ENCODE measurements at regions not wholly inside any gene's neighbourhood (a gene's known extent, or its start where the extent isn't known, plus 50 kb on each side); places are given as distances from the start of the nearest gene placed in this dataset.

- Histone ChIP-seq H3K9me3 (ENCODE audit: control insufficient read depth in 2 of 3, insufficient read depth in 1 of 3, low read length in 3 of 3) (no peaks in the 10 kb centered on the region), H3K9ac (ENCODE audit: low read length in 3 of 3) (no peak overlapping the region), H3K27me3 (ENCODE audit: control insufficient read depth, insufficient read depth, low read length) (no peaks in the 10 kb centered on the region), H3K4me3 (ENCODE audit: low read length in 3 of 3) (no peak overlapping the region), H3K4me1 (ENCODE audit: control insufficient read depth in 2 of 3, insufficient read depth in 2 of 3, low read depth in 1 of 3, low read length in 3 of 3) (peaks cover 0 to 3% (median 0%) of the 10 kb centered on the region in 3 donors), H3K27ac (ENCODE audit: low read depth in 2 of 2, low read length in 2 of 2) (no peak overlapping the region), H3K36me3 (ENCODE audit: control insufficient read depth in 2 of 3, insufficient read depth in 3 of 3, low read length in 3 of 3) (no peaks in the 10 kb centered on the region)
- no peak for FAIRE-seq
- TF ChIP-seq CTCF (IDR thresholded peaks at IDR 0.05; ENCODE audit: borderline replicate concordance, extremely low read depth, insufficient read depth): no peak
- intact Hi-C loops (cut with DNase I): no loop called here
- no peak for DNase-seq
Observed at GRCh38 chr12:68559246-68559645, 51.5 kb upstream of the RAP1B start.

DNA sequence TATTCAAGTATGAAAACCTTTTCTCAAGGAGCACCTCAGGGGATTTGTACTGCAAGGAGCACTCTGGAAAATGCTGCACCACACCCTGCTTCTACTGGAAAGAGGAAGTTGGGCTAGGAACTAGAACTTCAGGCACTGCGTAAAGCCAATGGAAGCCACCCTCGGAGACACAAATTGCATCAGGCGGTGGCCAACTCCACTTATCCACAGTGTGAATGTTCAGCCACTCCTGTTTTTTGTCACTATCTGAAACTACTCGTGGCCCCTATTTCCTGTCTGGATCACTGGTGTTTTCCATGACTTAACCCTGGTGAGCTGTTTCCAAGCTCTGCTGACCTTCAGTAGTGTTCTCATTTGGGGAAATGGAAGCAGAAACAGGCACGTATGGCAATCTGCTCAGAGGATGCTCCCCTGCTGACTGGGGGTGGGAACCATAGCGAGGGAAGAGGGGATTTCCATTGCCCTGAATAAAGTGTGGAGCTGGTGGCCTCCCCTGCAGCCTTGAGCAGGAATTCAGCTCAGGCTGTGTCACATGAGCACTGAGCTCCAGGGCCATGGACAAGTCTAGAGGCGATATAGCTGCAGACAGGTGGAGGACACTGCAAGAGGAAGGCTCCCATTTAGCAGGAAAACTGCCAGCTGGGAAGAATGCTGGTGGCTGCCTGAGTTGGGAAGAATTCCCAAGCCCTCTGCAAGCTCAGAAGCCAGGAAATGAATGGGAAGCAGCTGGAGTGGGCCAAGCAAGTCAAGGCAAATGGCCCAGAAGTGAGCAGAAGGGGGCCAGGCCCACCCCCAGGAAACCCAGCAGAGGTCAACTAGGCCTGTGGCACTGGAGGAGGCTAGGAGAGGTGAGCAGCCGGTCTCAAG, 50.5 kb upstream of the RAP1B start:
- DNase-seq: peak in 1 of 5 donors; percentile 31

GRCh38 chr12:68560851-68561422, 49.8 kb upstream of the RAP1B start:
- Histone ChIP-seq H3K9me3 (ENCODE audit: control insufficient read depth in 2 of 3, insufficient read depth in 1 of 3, low read length in 3 of 3) (no peaks in the 10 kb centered on the region), H3K9ac (ENCODE audit: low read length in 3 of 3) (no peak overlapping the region), H3K36me3 (ENCODE audit: control insufficient read depth in 2 of 3, insufficient read depth in 3 of 3, low read length in 3 of 3) (no peaks in the 10 kb centered on the region), H3K27ac (ENCODE audit: low read depth in 2 of 2, low read length in 2 of 2) (no peak overlapping the region), H3K4me1 (ENCODE audit: control insufficient read depth in 2 of 3, insufficient read depth in 2 of 3, low read depth in 1 of 3, low read length in 3 of 3) (peaks cover 0 to 3% (median 0%) of the 10 kb centered on the region in 3 donors), H3K4me3 (ENCODE audit: low read length in 3 of 3) (no peak overlapping the region), H3K27me3 (ENCODE audit: control insufficient read depth, insufficient read depth, low read length) (no peaks in the 10 kb centered on the region)
- FAIRE-seq: no peak
- no peak for DNase-seq
- no peak for TF ChIP-seq CTCF (IDR thresholded peaks at IDR 0.05; ENCODE audit: borderline replicate concordance, extremely low read depth, insufficient read depth)
- intact Hi-C loops (cut with DNase I): no loop called here

More for the DNA sequence above, 50.5 kb upstream of the RAP1B start:
- Histone ChIP-seq H3K27me3 (ENCODE audit: control insufficient read depth, insufficient read depth, low read length) (no peaks in the 10 kb centered on the region), H3K4me3 (ENCODE audit: low read length in 3 of 3) (no peak overlapping the region), H3K9ac (ENCODE audit: low read length in 3 of 3) (no peak overlapping the region), H3K9me3 (ENCODE audit: control insufficient read depth in 2 of 3, insufficient read depth in 1 of 3, low read length in 3 of 3) (no peaks in the 10 kb centered on the region), H3K36me3 (ENCODE audit: control insufficient read depth in 2 of 3, insufficient read depth in 3 of 3, low read length in 3 of 3) (no peaks in the 10 kb centered on the region), H3K4me1 (ENCODE audit: control insufficient read depth in 2 of 3, insufficient read depth in 2 of 3, low read depth in 1 of 3, low read length in 3 of 3) (peaks cover 0 to 3% (median 0%) of the 10 kb centered on the region in 3 donors), H3K27ac (ENCODE audit: low read depth in 2 of 2, low read length in 2 of 2) (no peak overlapping the region)
- TF ChIP-seq CTCF (IDR thresholded peaks at IDR 0.05; ENCODE audit: borderline replicate concordance, extremely low read depth, insufficient read depth): no peak
- no peak for FAIRE-seq
- intact Hi-C loops (cut with DNase I): no loop called here
